SK-N-SH (cell line): ENCODE measurements at regions not wholly inside any gene's neighbourhood (a gene's known extent, or its start where the extent isn't known, plus 50 kb on each side); places are given as distances from the start of the nearest gene placed in this dataset.

Experiments used
- CTCF ChIA-PET: fragments of 300-600, 350-600 bp; formaldehyde crosslinking; extraction: SDS; loops from one replicate; lab custom pipeline; 2021; lab: Yijun Ruan, JAX
- POLR2A ChIA-PET: fragments of 350-600 bp; sonication (Branson Sonifier 250); formaldehyde crosslinking; extraction: SDS; loops from one replicate; lab custom pipeline; 2020; ENCODE audit warnings: antibody characterized with exemption, inconsistent platforms; lab: Yijun Ruan, JAX
- DNase-seq: peaks from one replicate; pipeline ENCODE4 v3.0.0; 2012
- H2AFZ ChIP-seq: fragments of 200-600 bp; sonication (generic); 2 replicates; pipeline ENCODE4 v1.8.1; 2016; ENCODE audit warnings: antibody characterized with exemption, mild to moderate bottlenecking, low read depth
- H3F3A ChIP-seq: fragments of 200-600 bp; sonication (generic); replicated peaks from 2 replicates; pipeline ENCODE3; 2016; ENCODE audit warnings: antibody characterized with exemption, mild to moderate bottlenecking; ENCODE audit not compliant: insufficient read depth
- H3K27ac ChIP-seq, 2 experiments: fragments of 200-500 bp in 1 of 2; fragments of 200-600 bp in 1 of 2; sonication (Bioruptor generic) in 1 of 2; sonication (generic), shearing (Covaris generic) in 1 of 2; 2 replicates each; pipeline versions ENCODE4 v1.5.1 to v1.6.1; 2014 to 2016; ENCODE audit warnings: low read depth in 2 of 2, inconsistent platforms in 1 of 2, low read length in 1 of 2, mild to moderate bottlenecking in 1 of 2, mixed read lengths in 1 of 2
- H3K27me3 ChIP-seq: fragments of 200-600 bp; sonication (generic), shearing (Covaris generic); 2 replicates; pipeline ENCODE4 v1.6.1; 2016; ENCODE audit warnings: mixed run types; ENCODE audit not compliant: insufficient read depth
- H3K36me3 ChIP-seq, 2 experiments: fragments of 200-500 bp in 1 of 2; fragments of 200-600 bp in 1 of 2; sonication (Bioruptor generic) in 1 of 2; sonication (generic) in 1 of 2; replicated peaks in 1 of 2; 2 replicates each; pipeline versions ENCODE3 to v1.5.1; 2014 to 2016; ENCODE audit warnings: low read length in 1 of 2, mild to moderate bottlenecking in 1 of 2; ENCODE audit not compliant: insufficient read depth in 2 of 2, control insufficient read depth in 1 of 2
- H3K4me1 ChIP-seq, 2 experiments: fragments of 200-500 bp in 1 of 2; fragments of 200-600 bp in 1 of 2; sonication (Bioruptor generic) in 1 of 2; sonication (generic), shearing (Covaris generic) in 1 of 2; 2 replicates each; pipeline versions ENCODE4 v1.5.1 to v1.6.1; 2014 to 2016; ENCODE audit warnings: low read depth in 1 of 2, low read length in 1 of 2, mixed run types in 1 of 2; ENCODE audit not compliant: insufficient read depth in 2 of 2, control insufficient read depth in 1 of 2
- H3K4me2 ChIP-seq: fragments of 200-600 bp; sonication (generic), shearing (Covaris generic); 2 replicates; pipeline ENCODE4 v1.6.1; 2017; ENCODE audit warnings: mixed run types
- H3K4me3 ChIP-seq, 2 experiments: fragments of 200-500 bp in 1 of 2; fragments of 200-600 bp in 1 of 2; sonication (Bioruptor generic) in 1 of 2; sonication (generic), shearing (Covaris generic) in 1 of 2; 2 replicates each; pipeline versions ENCODE4 v1.5.1 to v1.8.1; 2014 to 2016; ENCODE audit warnings: low read depth in 2 of 2, inconsistent platforms in 1 of 2, low read length in 1 of 2, mild to moderate bottlenecking in 1 of 2, mixed read lengths in 1 of 2, moderate library complexity in 1 of 2
- H3K79me2 ChIP-seq: fragments of 200-600 bp; sonication (generic); 2 replicates; pipeline ENCODE4 v1.8.1; 2017; ENCODE audit warnings: mild to moderate bottlenecking; ENCODE audit not compliant: insufficient read depth
- H3K9ac ChIP-seq: fragments of 200-600 bp; sonication (generic); 2 replicates; pipeline ENCODE4 v1.6.1; 2017; ENCODE audit warnings: mixed run types
- H3K9me2 ChIP-seq: fragments of 200-600 bp; sonication (generic); 2 replicates; pipeline ENCODE4 v1.6.1; 2017; ENCODE audit warnings: mixed run types
- H3K9me3 ChIP-seq: fragments of 200-600 bp; sonication (generic); 2 replicates; pipeline ENCODE4 v1.6.1; 2017; ENCODE audit warnings: mixed run types, mild to moderate bottlenecking, moderate library complexity
- H4K20me1 ChIP-seq: fragments of 200-600 bp; sonication (generic); 2 replicates; pipeline ENCODE4 v1.6.1; 2017; ENCODE audit warnings: mild to moderate bottlenecking, mixed run types; ENCODE audit not compliant: insufficient read depth
- FOSL2 ChIP-seq: IDR thresholded peaks from 2 replicates; pipeline ENCODE4 v1.4.0; 2012; ENCODE audit warnings: low read depth, mild to moderate bottlenecking, moderate library complexity, borderline replicate concordance
- NRF1 ChIP-seq: IDR thresholded peaks from 2 replicates; pipeline ENCODE4 v1.6.1; 2012; ENCODE audit warnings: low read depth, mild to moderate bottlenecking, low read length
- POLR2AphosphoS5 ChIP-seq: IDR thresholded peaks from 2 replicates; pipeline ENCODE4 v1.6.1; 2012; ENCODE audit warnings: low read depth, low read length
- RAD21 ChIP-seq: IDR thresholded peaks from 2 replicates; pipeline ENCODE4 v1.6.1; 2012; ENCODE audit warnings: mild to moderate bottlenecking, low read length
- RCOR1 ChIP-seq: fragments of 150-350 bp; IDR thresholded peaks from 2 replicates; pipeline ENCODE4 v1.6.1; 2017; ENCODE audit warnings: antibody characterized with exemption, low read length
- RXRA ChIP-seq: IDR thresholded peaks from 2 replicates; pipeline ENCODE4 v1.4.0; 2012; ENCODE audit warnings: low read depth, mild to moderate bottlenecking, borderline replicate concordance
- SMC3 ChIP-seq: IDR thresholded peaks from 2 replicates; pipeline ENCODE4 v1.6.1; 2012; ENCODE audit warnings: low read depth, low read length, improper control_type of control experiment
- WGBS: methylation state at CpG from one replicate; pipeline ENCODE4 v1.1.6; 2017; ENCODE audit warnings: low lambda C conversion rate; 5-methylcytosine and 5-hydroxymethylcytosine counted together
- TF ChIP-seq, protein P1 (sequence below): IDR thresholded peaks from 2 replicates; pipeline ENCODE4 v1.4.0; 2012; ENCODE audit warnings: low read depth
- TF ChIP-seq, protein P2 (sequence below): fragments of 200-600 bp; sonication (generic); IDR thresholded peaks from 2 replicates; pipeline ENCODE4 v1.6.1; 2017; ENCODE audit warnings: antibody characterized with exemption, mild to moderate bottlenecking, moderate library complexity
- TF ChIP-seq, protein P3 (sequence below): IDR thresholded peaks from 2 replicates; pipeline ENCODE4 v1.6.1; 2012; ENCODE audit warnings: mild to moderate bottlenecking, low read depth, low read length, moderate library complexity
- TF ChIP-seq, protein P4 (sequence below): IDR thresholded peaks from 2 replicates; pipeline ENCODE4; 2012
- TF ChIP-seq, protein P5 (sequence below): IDR thresholded peaks from 2 replicates; pipeline ENCODE4 v1.4.0; 2012; ENCODE audit warnings: low read depth, borderline replicate concordance
- TF ChIP-seq, protein P6 (sequence below): fragments of 150-350 bp; IDR thresholded peaks from 2 replicates; pipeline ENCODE4 v1.6.1; 2017; ENCODE audit warnings: antibody characterized with exemption, low read length, low read depth, borderline replicate concordance
- TF ChIP-seq, protein P7 (sequence below): IDR thresholded peaks from 2 replicates; pipeline ENCODE4 v1.4.0; 2012; ENCODE audit warnings: low read depth, borderline replicate concordance

DNA sequence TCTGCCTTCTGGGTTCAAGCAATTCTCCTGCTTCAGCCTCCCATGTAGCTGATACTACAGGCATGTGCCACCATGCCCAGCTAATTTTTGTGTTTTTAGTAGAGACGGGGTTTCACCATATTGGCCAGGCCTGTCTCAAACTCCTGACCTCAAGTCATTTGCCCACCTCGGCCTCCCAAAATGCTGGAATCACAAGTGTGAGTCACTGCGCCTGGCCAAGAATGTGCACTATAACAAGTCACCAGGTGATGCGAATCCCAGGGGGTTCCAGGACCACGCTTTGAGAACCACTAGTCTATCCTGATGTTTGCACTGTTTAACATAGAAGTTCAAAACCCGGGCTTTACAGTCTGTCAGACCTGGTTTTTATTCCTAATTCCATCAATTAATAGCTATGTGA, 144.8 kb downstream of the SUCLG1 start:
- CTCF ChIA-PET: interaction anchor here (0.6 to 5.0 kb wide), 32 partner anchors 9 to 480 kb away, joined by 3 to 47 read pairs (median 4); no protein-coding TSS in a partner anchor
- Histone ChIP-seq H3K27me3 (peaks cover 8% of the 10 kb centered on the region; the same call in 1 of the 2 replicates), H3K9me2 (no peaks in the 10 kb centered on the region), H3K4me1 (no peaks in the 10 kb centered on the region; a peak in 1 of 4 replicates), H4K20me1 (no peaks in the 10 kb centered on the region), H3K9me3 (no peaks in the 10 kb centered on the region), H3K27ac (no peak overlapping the region), H3K4me3 (no peak overlapping the region), H3F3A (no peaks in the 10 kb centered on the region), H3K79me2 (no peaks in the 10 kb centered on the region), H3K4me2 (no peak overlapping the region), H2AFZ (no peak overlapping the region), H3K9ac (no peak overlapping the region)
- DNase-seq: no peak
- POLR2A ChIA-PET: no interaction called here
- 55% methylated on average over 6 of the region's 6 CpGs for WGBS
- TF ChIP-seq RCOR1 (no peak), SMC3 (no peak), RAD21 (no peak), FOSL2 (no peak), RXRA (no peak), POLR2AphosphoS5 (no peak), NRF1 (no peak)
- TF ChIP-seq, protein P1, sequence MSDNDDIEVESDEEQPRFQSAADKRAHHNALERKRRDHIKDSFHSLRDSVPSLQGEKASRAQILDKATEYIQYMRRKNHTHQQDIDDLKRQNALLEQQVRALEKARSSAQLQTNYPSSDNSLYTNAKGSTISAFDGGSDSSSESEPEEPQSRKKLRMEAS: no peak
- TF ChIP-seq, protein P2, sequence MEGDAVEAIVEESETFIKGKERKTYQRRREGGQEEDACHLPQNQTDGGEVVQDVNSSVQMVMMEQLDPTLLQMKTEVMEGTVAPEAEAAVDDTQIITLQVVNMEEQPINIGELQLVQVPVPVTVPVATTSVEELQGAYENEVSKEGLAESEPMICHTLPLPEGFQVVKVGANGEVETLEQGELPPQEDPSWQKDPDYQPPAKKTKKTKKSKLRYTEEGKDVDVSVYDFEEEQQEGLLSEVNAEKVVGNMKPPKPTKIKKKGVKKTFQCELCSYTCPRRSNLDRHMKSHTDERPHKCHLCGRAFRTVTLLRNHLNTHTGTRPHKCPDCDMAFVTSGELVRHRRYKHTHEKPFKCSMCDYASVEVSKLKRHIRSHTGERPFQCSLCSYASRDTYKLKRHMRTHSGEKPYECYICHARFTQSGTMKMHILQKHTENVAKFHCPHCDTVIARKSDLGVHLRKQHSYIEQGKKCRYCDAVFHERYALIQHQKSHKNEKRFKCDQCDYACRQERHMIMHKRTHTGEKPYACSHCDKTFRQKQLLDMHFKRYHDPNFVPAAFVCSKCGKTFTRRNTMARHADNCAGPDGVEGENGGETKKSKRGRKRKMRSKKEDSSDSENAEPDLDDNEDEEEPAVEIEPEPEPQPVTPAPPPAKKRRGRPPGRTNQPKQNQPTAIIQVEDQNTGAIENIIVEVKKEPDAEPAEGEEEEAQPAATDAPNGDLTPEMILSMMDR: no peak
- TF ChIP-seq, protein P3, sequence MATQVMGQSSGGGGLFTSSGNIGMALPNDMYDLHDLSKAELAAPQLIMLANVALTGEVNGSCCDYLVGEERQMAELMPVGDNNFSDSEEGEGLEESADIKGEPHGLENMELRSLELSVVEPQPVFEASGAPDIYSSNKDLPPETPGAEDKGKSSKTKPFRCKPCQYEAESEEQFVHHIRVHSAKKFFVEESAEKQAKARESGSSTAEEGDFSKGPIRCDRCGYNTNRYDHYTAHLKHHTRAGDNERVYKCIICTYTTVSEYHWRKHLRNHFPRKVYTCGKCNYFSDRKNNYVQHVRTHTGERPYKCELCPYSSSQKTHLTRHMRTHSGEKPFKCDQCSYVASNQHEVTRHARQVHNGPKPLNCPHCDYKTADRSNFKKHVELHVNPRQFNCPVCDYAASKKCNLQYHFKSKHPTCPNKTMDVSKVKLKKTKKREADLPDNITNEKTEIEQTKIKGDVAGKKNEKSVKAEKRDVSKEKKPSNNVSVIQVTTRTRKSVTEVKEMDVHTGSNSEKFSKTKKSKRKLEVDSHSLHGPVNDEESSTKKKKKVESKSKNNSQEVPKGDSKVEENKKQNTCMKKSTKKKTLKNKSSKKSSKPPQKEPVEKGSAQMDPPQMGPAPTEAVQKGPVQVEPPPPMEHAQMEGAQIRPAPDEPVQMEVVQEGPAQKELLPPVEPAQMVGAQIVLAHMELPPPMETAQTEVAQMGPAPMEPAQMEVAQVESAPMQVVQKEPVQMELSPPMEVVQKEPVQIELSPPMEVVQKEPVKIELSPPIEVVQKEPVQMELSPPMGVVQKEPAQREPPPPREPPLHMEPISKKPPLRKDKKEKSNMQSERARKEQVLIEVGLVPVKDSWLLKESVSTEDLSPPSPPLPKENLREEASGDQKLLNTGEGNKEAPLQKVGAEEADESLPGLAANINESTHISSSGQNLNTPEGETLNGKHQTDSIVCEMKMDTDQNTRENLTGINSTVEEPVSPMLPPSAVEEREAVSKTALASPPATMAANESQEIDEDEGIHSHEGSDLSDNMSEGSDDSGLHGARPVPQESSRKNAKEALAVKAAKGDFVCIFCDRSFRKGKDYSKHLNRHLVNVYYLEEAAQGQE: no peak
- TF ChIP-seq, protein P4, sequence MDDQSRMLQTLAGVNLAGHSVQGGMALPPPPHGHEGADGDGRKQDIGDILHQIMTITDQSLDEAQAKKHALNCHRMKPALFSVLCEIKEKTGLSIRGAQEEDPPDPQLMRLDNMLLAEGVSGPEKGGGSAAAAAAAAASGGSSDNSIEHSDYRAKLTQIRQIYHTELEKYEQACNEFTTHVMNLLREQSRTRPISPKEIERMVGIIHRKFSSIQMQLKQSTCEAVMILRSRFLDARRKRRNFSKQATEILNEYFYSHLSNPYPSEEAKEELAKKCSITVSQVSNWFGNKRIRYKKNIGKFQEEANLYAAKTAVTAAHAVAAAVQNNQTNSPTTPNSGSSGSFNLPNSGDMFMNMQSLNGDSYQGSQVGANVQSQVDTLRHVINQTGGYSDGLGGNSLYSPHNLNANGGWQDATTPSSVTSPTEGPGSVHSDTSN: no peak
- TF ChIP-seq, protein P5, sequence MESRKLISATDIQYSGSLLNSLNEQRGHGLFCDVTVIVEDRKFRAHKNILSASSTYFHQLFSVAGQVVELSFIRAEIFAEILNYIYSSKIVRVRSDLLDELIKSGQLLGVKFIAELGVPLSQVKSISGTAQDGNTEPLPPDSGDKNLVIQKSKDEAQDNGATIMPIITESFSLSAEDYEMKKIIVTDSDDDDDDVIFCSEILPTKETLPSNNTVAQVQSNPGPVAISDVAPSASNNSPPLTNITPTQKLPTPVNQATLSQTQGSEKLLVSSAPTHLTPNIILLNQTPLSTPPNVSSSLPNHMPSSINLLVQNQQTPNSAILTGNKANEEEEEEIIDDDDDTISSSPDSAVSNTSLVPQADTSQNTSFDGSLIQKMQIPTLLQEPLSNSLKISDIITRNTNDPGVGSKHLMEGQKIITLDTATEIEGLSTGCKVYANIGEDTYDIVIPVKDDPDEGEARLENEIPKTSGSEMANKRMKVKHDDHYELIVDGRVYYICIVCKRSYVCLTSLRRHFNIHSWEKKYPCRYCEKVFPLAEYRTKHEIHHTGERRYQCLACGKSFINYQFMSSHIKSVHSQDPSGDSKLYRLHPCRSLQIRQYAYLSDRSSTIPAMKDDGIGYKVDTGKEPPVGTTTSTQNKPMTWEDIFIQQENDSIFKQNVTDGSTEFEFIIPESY: no peak
- TF ChIP-seq, protein P6, sequence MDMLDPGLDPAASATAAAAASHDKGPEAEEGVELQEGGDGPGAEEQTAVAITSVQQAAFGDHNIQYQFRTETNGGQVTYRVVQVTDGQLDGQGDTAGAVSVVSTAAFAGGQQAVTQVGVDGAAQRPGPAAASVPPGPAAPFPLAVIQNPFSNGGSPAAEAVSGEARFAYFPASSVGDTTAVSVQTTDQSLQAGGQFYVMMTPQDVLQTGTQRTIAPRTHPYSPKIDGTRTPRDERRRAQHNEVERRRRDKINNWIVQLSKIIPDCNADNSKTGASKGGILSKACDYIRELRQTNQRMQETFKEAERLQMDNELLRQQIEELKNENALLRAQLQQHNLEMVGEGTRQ: no peak
- TF ChIP-seq, protein P7, sequence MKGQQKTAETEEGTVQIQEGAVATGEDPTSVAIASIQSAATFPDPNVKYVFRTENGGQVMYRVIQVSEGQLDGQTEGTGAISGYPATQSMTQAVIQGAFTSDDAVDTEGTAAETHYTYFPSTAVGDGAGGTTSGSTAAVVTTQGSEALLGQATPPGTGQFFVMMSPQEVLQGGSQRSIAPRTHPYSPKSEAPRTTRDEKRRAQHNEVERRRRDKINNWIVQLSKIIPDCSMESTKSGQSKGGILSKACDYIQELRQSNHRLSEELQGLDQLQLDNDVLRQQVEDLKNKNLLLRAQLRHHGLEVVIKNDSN: no peak
- TF ChIP-seq, all 33 proteins: peak for 0
- H3K36me3 ChIP-seq: no peaks in the 10 kb centered on the region
